GM10266 (cell line): ENCODE measurements at regions not wholly inside any gene's neighbourhood (a gene's known extent, or its start where the extent isn't known, plus 50 kb on each side); places are given as distances from the start of the nearest gene placed in this dataset.

Source experiments
- DNase-seq: peaks from one replicate; pipeline ENCODE4 v3.0.0; 2012; ENCODE audit errors: extremely low spot score
- CTCF ChIP-seq: IDR thresholded peaks from 2 replicates; pipeline ENCODE4 v1.5.1; 2012; ENCODE audit warnings: mild to moderate bottlenecking, low read depth; ENCODE audit not compliant: control insufficient read depth, insufficient read depth; ENCODE audit errors: missing control alignments

DNA sequence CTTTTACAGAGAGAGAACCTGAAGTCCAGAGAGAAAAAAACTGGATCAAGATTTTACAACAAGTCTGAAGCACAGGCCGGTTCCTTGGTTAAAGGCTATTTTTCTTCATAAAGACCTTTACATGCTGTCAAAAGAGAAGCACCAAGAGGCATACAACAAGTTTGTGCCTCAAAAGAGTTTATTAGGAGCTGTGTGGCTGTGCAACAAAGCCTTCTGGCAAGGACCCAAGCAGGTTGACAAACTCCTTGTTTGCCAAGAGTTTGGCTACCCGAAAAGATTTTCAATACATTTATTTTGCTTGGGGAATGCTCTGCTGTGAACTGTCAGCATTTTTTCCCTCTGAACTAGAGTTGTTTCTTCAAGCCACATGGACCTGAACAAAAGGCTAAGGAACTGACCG lies 202.9 kb upstream of the RAD23B start:
- DNase-seq = no peak
- TF ChIP-seq CTCF = no peak

DNA sequence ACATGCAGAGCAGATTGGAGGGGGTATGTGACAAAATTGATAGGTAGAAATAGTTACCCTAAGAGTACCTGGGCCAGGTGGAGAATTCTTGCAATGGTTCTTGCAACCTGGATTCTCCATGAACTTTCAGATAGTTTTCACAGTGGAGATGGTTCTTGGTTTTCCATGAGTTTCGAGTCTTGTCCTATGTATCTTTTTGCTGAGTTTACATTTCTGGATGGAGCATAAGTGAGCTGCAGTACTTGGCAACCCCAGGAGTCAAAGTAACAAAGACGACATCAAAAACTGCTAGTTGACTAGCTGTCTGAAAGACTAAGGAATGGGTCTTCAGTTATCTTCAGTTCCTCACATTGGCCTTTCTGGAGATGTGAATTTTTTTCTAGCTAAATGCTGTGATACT lies 196.6 kb upstream of the RAD23B start:
- no peak for TF ChIP-seq CTCF
- DNase-seq = no peak

GRCh38 chr9:107087222-107087621 lies 195.9 kb upstream of the RAD23B start:
- DNase-seq = no peak
- TF ChIP-seq CTCF = no peak

DNA sequence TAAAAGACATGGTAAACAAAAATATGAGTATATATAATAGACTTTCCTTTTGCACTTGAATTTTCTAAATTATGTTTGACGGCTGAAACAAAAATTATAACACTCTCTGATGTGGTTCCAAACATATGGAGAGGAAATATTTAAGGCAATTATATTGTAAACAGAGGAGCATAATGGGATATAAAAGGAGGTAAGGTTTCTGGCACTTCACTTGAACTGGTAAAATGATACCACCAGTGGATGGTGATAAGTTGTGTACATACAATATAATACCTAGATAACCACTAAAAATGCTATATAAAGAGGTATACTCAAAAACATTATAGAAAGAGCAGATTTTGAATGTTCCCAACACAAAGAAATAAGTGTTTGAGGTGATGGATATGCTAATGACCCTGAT lies 192.9 kb upstream of the RAD23B start:
- no peak for TF ChIP-seq CTCF
- DNase-seq = no peak

GRCh38 chr9:107093365-107094060 lies 189.6 kb upstream of the RAD23B start:
- TF ChIP-seq CTCF = no peak
- no peak for DNase-seq

DNA sequence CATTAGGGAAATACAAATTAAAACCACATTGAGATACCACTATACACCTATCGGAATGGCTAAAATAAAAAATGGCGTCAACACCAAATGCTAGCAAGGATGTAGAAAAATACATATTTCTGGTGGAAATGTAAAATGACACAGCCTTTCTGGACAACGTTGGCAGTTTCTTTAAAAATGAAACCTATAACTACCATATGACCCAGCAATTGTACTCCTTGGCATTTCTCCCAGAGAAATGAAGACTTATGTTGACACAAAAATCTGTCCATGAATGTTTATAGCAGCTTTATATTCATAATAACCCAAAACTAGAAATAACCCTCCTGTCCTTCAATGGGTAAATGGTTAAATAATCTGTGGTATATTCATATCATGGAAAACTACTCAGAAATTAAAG lies 188.7 kb upstream of the RAD23B start:
- DNase-seq = no peak
- no peak for TF ChIP-seq CTCF

DNA sequence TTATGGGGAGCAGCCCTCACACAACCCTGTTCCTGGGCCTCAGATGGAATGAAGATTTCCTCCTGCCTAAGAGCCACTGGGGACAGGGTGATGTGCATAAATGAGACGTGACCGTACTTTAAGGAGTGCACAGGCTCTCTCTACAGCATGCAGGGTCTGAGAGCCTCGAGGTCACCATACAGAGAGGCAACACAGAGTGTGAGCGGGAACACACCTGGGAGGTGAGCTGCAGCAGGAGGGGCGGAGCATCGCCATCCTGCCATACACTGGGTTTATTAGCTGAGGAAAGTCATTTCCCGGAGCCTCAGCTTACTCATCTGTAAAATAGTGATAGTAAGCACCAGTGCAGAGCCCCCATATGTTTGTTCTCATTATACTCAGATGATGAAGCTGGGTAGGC lies 182.5 kb upstream of the RAD23B start:
- no peak for TF ChIP-seq CTCF
- no peak for DNase-seq
